ENCODE measurements at regions not wholly inside any gene's neighbourhood (a gene's known extent, or its start where the extent isn't known, plus 50 kb on each side); places are given as distances from the start of the nearest gene placed in this dataset.

DNA sequence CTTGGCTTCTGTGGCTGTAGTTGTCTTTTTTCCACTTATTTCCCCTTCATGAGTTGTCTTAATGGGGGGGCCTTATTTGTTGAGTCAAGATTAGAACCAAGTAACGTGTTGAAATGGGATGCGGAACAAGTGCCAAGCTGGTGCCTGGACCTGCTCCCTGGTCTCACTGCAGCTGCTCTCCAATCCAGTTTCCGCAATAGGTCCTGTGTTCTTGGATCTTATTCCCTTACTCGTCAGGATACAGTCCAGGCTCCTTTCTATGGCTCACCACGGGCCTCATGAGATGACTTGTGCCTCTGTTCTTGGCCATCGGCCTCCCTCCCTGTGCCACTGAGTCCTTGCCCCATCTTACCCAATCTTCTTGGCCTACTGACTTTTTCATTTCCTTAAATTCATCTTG lies 159.6 kb upstream of the CADM1 start:
- TF ChIP-seq EZH2phosphoT487 (IDR thresholded peaks at IDR 0.05) = no peak
- TF ChIP-seq, protein P1, sequence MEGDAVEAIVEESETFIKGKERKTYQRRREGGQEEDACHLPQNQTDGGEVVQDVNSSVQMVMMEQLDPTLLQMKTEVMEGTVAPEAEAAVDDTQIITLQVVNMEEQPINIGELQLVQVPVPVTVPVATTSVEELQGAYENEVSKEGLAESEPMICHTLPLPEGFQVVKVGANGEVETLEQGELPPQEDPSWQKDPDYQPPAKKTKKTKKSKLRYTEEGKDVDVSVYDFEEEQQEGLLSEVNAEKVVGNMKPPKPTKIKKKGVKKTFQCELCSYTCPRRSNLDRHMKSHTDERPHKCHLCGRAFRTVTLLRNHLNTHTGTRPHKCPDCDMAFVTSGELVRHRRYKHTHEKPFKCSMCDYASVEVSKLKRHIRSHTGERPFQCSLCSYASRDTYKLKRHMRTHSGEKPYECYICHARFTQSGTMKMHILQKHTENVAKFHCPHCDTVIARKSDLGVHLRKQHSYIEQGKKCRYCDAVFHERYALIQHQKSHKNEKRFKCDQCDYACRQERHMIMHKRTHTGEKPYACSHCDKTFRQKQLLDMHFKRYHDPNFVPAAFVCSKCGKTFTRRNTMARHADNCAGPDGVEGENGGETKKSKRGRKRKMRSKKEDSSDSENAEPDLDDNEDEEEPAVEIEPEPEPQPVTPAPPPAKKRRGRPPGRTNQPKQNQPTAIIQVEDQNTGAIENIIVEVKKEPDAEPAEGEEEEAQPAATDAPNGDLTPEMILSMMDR (IDR thresholded peaks at IDR 0.05) = no peak
